ENCODE measurements at regions not wholly inside any gene's neighbourhood (a gene's known extent, or its start where the extent isn't known, plus 50 kb on each side); places are given as distances from the start of the nearest gene placed in this dataset.

- TF ChIP-seq CTCF (IDR thresholded peaks at IDR 0.05) (no peak), POLR2A (IDR thresholded peaks at IDR 0.05) (no peak)
Observed at GRCh38 chr6:14905201-14905600, 340.7 kb upstream of the JARID2 start.
